ENCODE measurements at regions not wholly inside any gene's neighbourhood (a gene's known extent, or its start where the extent isn't known, plus 50 kb on each side); places are given as distances from the start of the nearest gene placed in this dataset.

DNA sequence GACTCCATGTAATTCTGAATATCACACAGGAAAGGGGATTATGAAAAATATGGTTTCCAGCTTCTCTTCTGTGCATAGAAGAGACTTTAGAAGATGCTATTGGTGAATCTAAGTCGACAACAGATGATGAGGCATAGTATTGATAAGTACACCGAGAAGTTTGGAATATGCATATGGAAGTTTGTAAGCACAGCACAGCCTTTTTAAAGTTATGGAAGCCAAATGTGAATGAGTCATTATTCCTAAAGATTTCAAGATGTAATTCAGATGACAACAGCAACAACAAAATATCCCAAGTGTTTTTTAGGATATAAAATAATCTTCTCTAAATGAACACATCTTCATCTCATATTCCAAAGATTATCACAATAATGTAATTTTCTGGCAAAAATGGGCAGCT is 1723.3 kb downstream of the EFNA5 start:
- TF ChIP-seq SIN3A (IDR thresholded peaks at IDR 0.05; ENCODE audit: borderline replicate concordance, insufficient read depth, low read length) = no peak
- TF ChIP-seq, protein P1, sequence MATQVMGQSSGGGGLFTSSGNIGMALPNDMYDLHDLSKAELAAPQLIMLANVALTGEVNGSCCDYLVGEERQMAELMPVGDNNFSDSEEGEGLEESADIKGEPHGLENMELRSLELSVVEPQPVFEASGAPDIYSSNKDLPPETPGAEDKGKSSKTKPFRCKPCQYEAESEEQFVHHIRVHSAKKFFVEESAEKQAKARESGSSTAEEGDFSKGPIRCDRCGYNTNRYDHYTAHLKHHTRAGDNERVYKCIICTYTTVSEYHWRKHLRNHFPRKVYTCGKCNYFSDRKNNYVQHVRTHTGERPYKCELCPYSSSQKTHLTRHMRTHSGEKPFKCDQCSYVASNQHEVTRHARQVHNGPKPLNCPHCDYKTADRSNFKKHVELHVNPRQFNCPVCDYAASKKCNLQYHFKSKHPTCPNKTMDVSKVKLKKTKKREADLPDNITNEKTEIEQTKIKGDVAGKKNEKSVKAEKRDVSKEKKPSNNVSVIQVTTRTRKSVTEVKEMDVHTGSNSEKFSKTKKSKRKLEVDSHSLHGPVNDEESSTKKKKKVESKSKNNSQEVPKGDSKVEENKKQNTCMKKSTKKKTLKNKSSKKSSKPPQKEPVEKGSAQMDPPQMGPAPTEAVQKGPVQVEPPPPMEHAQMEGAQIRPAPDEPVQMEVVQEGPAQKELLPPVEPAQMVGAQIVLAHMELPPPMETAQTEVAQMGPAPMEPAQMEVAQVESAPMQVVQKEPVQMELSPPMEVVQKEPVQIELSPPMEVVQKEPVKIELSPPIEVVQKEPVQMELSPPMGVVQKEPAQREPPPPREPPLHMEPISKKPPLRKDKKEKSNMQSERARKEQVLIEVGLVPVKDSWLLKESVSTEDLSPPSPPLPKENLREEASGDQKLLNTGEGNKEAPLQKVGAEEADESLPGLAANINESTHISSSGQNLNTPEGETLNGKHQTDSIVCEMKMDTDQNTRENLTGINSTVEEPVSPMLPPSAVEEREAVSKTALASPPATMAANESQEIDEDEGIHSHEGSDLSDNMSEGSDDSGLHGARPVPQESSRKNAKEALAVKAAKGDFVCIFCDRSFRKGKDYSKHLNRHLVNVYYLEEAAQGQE (IDR thresholded peaks at IDR 0.05; ENCODE audit: insufficient read depth in 1 of 2, low read depth in 2 of 2, low read length in 2 of 2) = no peak

Data from PFSK-1 (cell line).